Progenitor cell of endocrine pancreas (in vitro differentiated cells): ENCODE measurements at regions not wholly inside any gene's neighbourhood (a gene's known extent, or its start where the extent isn't known, plus 50 kb on each side); places are given as distances from the start of the nearest gene placed in this dataset.

Source experiments
- DNase-seq: peaks from one replicate; pipeline ENCODE4 v3.0.0; 2021; ENCODE audit warnings: low spot score; ENCODE audit not compliant: unreplicated experiment
- H3K27ac Mint-ChIP-seq: 2 replicates; pipeline ENCODE4 v1.8.0; 2021; ENCODE audit warnings: mild to moderate bottlenecking, moderate library complexity, mixed read lengths
- H3K27me3 Mint-ChIP-seq: 2 replicates; pipeline ENCODE4 v1.8.0; 2021; ENCODE audit warnings: mixed read lengths
- H3K36me3 Mint-ChIP-seq: 2 replicates; pipeline ENCODE4 v1.8.0; 2022; ENCODE audit warnings: mixed read lengths; ENCODE audit not compliant: insufficient read depth
- H3K4me1 Mint-ChIP-seq: 2 replicates; pipeline ENCODE4 v1.8.0; 2021; ENCODE audit warnings: low read depth, mixed read lengths
- H3K4me3 Mint-ChIP-seq: 2 replicates; pipeline ENCODE4 v1.8.0; 2021; ENCODE audit warnings: low read depth, mild to moderate bottlenecking, moderate library complexity, mixed read lengths
- H3K9me3 Mint-ChIP-seq: 2 replicates; pipeline ENCODE4 v1.8.0; 2021; ENCODE audit warnings: low read depth, mixed read lengths
- TF ChIP-seq, protein P1 (sequence below): fragments of 200-600 bp; sonication (generic); IDR thresholded peaks from one replicate; pipeline ENCODE4 v1.5.0; 2021; ENCODE audit warnings: antibody characterized with exemption, mild to moderate bottlenecking; ENCODE audit not compliant: unreplicated experiment

DNA sequence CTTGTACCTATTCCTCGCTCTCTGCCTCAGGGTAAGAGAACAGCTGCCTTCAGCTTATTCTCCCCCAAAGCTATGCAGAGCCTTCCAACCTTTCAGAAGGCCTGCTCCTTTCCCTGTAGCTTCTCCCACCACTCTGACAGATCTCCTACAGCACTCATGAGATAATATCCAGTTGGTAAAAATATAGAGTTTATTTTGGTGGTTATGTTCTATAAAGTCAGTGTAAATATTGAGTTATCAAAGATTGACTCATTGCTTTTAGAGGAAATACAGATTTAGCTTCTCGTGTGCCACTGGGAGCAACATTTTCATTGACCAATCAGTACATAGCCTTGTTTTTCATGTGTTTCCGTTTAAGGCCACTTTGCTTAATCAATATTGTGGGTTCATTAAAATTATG, 216.2 kb upstream of the TECRL start:
- TF ChIP-seq, protein P1, sequence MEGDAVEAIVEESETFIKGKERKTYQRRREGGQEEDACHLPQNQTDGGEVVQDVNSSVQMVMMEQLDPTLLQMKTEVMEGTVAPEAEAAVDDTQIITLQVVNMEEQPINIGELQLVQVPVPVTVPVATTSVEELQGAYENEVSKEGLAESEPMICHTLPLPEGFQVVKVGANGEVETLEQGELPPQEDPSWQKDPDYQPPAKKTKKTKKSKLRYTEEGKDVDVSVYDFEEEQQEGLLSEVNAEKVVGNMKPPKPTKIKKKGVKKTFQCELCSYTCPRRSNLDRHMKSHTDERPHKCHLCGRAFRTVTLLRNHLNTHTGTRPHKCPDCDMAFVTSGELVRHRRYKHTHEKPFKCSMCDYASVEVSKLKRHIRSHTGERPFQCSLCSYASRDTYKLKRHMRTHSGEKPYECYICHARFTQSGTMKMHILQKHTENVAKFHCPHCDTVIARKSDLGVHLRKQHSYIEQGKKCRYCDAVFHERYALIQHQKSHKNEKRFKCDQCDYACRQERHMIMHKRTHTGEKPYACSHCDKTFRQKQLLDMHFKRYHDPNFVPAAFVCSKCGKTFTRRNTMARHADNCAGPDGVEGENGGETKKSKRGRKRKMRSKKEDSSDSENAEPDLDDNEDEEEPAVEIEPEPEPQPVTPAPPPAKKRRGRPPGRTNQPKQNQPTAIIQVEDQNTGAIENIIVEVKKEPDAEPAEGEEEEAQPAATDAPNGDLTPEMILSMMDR, result no peak
- H3K27ac Mint-ChIP-seq, result no peak overlapping the region
- no peaks in the 10 kb centered on the region for H3K36me3 Mint-ChIP-seq
- no peaks in the 10 kb centered on the region for H3K4me1 Mint-ChIP-seq
- H3K27me3 Mint-ChIP-seq, result no peaks in the 10 kb centered on the region
- no peak overlapping the region for H3K4me3 Mint-ChIP-seq
- no peaks in the 10 kb centered on the region for H3K9me3 Mint-ChIP-seq
- no peak for DNase-seq

DNA sequence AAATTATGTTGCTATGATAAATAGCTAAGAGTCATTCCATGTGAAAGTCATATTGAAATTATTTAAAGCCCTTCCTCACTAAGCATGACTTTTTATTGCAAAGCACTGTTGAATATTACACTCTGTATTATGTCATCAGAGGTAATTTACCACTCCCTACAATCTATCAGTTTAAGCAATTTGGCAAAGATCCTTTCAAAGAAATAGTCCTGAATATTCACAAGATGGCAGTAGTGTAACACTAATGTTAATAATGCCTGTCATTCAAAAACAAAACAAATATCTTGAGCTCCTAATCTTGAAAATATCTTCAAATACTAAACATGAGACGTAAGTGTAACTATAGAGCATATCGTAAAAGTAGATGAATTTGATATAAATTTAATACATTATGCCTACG, 208.6 kb upstream of the TECRL start:
- TF ChIP-seq, protein P1, result peak; percentile 26

DNA sequence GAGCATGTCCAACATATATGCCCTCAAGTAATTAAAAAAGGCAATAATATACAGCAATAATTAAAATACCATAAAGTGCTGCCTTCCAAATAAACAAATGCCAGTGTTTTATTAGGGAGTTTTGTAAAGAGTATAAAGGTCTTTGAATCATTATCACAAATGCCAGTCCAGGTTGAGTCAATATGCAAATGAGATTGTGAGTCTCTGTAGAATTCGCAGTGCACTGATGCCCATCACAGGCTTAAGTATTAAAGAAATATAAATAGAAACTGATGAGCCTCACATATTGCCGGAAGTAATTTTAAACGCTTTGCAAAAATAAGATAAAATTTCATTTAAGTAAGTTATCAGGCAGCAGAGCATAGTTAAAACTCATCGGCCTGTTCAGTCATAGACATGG, 205.0 kb upstream of the TECRL start:
- Mint-ChIP-seq H3K27ac (no peak overlapping the region), H3K4me1 (no peaks in the 10 kb centered on the region), H3K36me3 (no peaks in the 10 kb centered on the region), H3K9me3 (no peaks in the 10 kb centered on the region), H3K27me3 (no peaks in the 10 kb centered on the region), H3K4me3 (no peak overlapping the region)
- no peak for DNase-seq
- TF ChIP-seq, protein P1, result no peak

More for the DNA sequence above, 208.6 kb upstream of the TECRL start:
- H3K27me3 Mint-ChIP-seq, result no peaks in the 10 kb centered on the region
- no peaks in the 10 kb centered on the region for H3K36me3 Mint-ChIP-seq
- H3K4me3 Mint-ChIP-seq, result no peak overlapping the region
- no peak overlapping the region for H3K27ac Mint-ChIP-seq
- no peak for DNase-seq
- no peaks in the 10 kb centered on the region for H3K9me3 Mint-ChIP-seq
- H3K4me1 Mint-ChIP-seq, result no peaks in the 10 kb centered on the region

DNA sequence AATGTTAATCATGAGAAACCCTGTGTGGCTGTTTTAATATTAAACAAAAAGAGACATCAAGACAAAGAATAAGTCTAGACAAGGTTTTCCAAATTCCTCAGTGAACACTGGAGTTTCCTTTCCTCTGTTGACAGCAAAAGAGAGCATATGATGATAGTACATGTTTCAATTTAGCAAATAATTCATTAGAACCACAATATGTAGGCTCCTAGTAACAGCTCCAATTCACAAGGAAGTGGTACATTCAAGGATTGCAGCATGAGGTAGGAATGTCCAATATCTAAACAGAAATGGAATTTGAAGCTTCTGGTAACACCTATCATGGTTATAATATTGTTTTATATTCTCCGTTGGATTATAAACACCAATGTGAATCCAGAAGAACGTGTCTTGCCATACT, 203.8 kb upstream of the TECRL start:
- H3K4me3 Mint-ChIP-seq, result no peak overlapping the region
- no peaks in the 10 kb centered on the region for H3K36me3 Mint-ChIP-seq
- no peaks in the 10 kb centered on the region for H3K4me1 Mint-ChIP-seq
- H3K9me3 Mint-ChIP-seq, result no peaks in the 10 kb centered on the region
- TF ChIP-seq, protein P1, result no peak
- no peak overlapping the region for H3K27ac Mint-ChIP-seq
- H3K27me3 Mint-ChIP-seq, result no peaks in the 10 kb centered on the region
- no peak for DNase-seq

DNA sequence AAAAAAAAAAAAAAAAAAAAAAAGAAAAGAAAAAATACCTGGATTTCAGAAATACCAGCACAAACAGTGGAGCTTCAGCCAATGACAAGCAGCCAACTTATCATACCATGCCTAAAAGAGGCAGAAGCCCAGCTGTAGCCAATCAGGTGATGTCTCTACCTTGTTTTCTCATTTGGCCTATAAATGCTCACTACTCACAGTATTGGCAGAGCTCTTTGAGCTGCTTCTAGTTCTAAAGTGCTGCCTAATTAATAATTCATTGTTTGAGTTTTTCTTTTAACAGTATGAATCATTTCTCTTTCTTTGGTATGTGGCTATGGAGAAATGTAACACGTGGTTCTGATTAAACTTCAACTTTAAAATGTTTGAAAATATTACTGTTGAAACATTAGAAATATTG, 188.8 kb upstream of the TECRL start:
- Mint-ChIP-seq H3K9me3 (no peaks in the 10 kb centered on the region), H3K4me1 (peaks cover 1% of the 10 kb centered on the region), H3K4me3 (no peak overlapping the region), H3K27me3 (no peaks in the 10 kb centered on the region), H3K27ac (no peak overlapping the region), H3K36me3 (no peaks in the 10 kb centered on the region)
- TF ChIP-seq, protein P1, result no peak
- no peak for DNase-seq
